ENCODE measurements at regions not wholly inside any gene's neighbourhood (a gene's known extent, or its start where the extent isn't known, plus 50 kb on each side); places are given as distances from the start of the nearest gene placed in this dataset.

GRCh38 chr14:87623616-87624015 lies 369.4 kb downstream of the GALC start:
- TF ChIP-seq POLR2A (IDR thresholded peaks at IDR 0.05): no peak
- no peak for TF ChIP-seq CTCF (IDR thresholded peaks at IDR 0.05)
